H1 (cell line): ENCODE measurements at regions not wholly inside any gene's neighbourhood (a gene's known extent, or its start where the extent isn't known, plus 50 kb on each side); places are given as distances from the start of the nearest gene placed in this dataset.

Experiments used
- CTCF ChIA-PET: fragments of 300-600 bp; sonication (Branson Sonifier 250); formaldehyde crosslinking; loops from one replicate; lab custom pipeline; 2021; ENCODE audit not compliant: partially characterized antibody; lab: Charles Lee
- POLR2A ChIA-PET: fragments of 300-600 bp; sonication (Branson Sonifier 250); formaldehyde crosslinking; loops from one replicate; lab custom pipeline; 2021; ENCODE audit warnings: inconsistent platforms; ENCODE audit not compliant: partially characterized antibody; lab: Charles Lee
- DNase-seq, 2 experiments: peaks; one replicate each; pipeline versions ENCODE4 v3.0.0 to v3.0.0-alpha.2; 2010 to 2022; ENCODE audit warnings: low spot score in 2 of 2, low read depth in 1 of 2, mixed read lengths in 1 of 2
- FAIRE-seq: peaks from 2 replicates; lab custom pipeline; 2011; peaks lifted over from hg19 to GRCh38; lab: Jason Lieb, UNC
- H2AFZ ChIP-seq: 2 replicates; pipeline ENCODE4 v1.8.1; 2012; ENCODE audit warnings: low read length, inconsistent platforms
- H2AK5ac ChIP-seq: 2 replicates; pipeline ENCODE4 v1.6.1; 2013; ENCODE audit warnings: low read depth, low read length
- H2BK120ac ChIP-seq: replicated peaks from 2 replicates; pipeline ENCODE3; 2013; ENCODE audit warnings: low read depth, low read length, inconsistent platforms
- H2BK12ac ChIP-seq: 2 replicates; pipeline ENCODE4 v1.6.1; 2013; ENCODE audit warnings: low read depth, low read length
- H2BK15ac ChIP-seq: 2 replicates; pipeline ENCODE4 v1.6.1; 2013; ENCODE audit warnings: low read length
- H2BK20ac ChIP-seq: 2 replicates; pipeline ENCODE4 v1.6.1; 2013; ENCODE audit warnings: low read length
- H2BK5ac ChIP-seq: 2 replicates; pipeline ENCODE4 v1.6.1; 2013; ENCODE audit warnings: low read depth, low read length
- H3K14ac ChIP-seq: 2 replicates; pipeline ENCODE4 v1.6.1; 2013; ENCODE audit warnings: inconsistent platforms; ENCODE audit not compliant: insufficient read length
- H3K18ac ChIP-seq: 2 replicates; pipeline ENCODE4 v1.6.1; 2013; ENCODE audit warnings: low read length; ENCODE audit errors: extremely low read depth
- H3K23ac ChIP-seq: 2 replicates; pipeline ENCODE4 v1.6.1; 2013; ENCODE audit warnings: inconsistent platforms; ENCODE audit not compliant: insufficient read length
- H3K23me2 ChIP-seq: 2 replicates; pipeline ENCODE4 v1.6.1; 2013; ENCODE audit warnings: low read depth, low read length
- H3K27ac ChIP-seq: 2 replicates; pipeline ENCODE4 v1.6.1; 2011; ENCODE audit warnings: low read depth, low read length, inconsistent platforms
- H3K27me3 ChIP-seq, 4 experiments: replicated peaks in 1 of 4; 1 replicate in 1 of 4; 2 replicates in 3 of 4; pipeline versions ENCODE4 v1.6.1 to v1.8.1; 2011 to 2013; ENCODE audit warnings: low read length in 3 of 4, mild to moderate bottlenecking in 3 of 4, inconsistent platforms in 2 of 4, mixed read lengths in 2 of 4, moderate library complexity in 1 of 4; ENCODE audit not compliant: control insufficient read depth in 3 of 4, insufficient read depth in 3 of 4; ENCODE audit errors: extremely low read depth in 1 of 4
- H3K36me3 ChIP-seq, 4 experiments: 2 replicates each; pipeline versions ENCODE4 v1.6.1 to v1.8.1; 2011 to 2013; ENCODE audit warnings: mild to moderate bottlenecking in 4 of 4, low read length in 3 of 4, moderate library complexity in 2 of 4, control low read depth in 1 of 4, inconsistent platforms in 1 of 4; ENCODE audit not compliant: insufficient read depth in 4 of 4, control insufficient read depth in 2 of 4
- H3K4ac ChIP-seq: replicated peaks from 2 replicates; pipeline ENCODE3; 2013; ENCODE audit warnings: low read length, low read depth, mixed read lengths, inconsistent platforms; ENCODE audit not compliant: insufficient read length
- H3K4me1 ChIP-seq, 4 experiments: replicated peaks in 1 of 4; 1 replicate in 1 of 4; 2 replicates in 3 of 4; pipeline versions ENCODE4 v1.6.1 to v1.8.1; 2011 to 2013; ENCODE audit warnings: low read length in 3 of 4, inconsistent platforms in 2 of 4, mixed read lengths in 1 of 4; ENCODE audit not compliant: insufficient read depth in 4 of 4, control insufficient read depth in 3 of 4
- H3K4me2 ChIP-seq, 2 experiments: 2 replicates each; pipeline versions ENCODE4 v1.6.1 to v1.8.1; 2011 to 2013; ENCODE audit warnings: low read depth in 2 of 2, low read length in 2 of 2, control low read depth in 1 of 2, inconsistent platforms in 1 of 2, mild to moderate bottlenecking in 1 of 2; ENCODE audit not compliant: insufficient read depth in 1 of 2
- H3K4me3 ChIP-seq, 4 experiments: fragments of 200-600, 300-600 bp in 1 of 4; sonication (generic), shearing (Covaris generic), sonication (Bioruptor Twin) in 1 of 4; 2 replicates each; pipeline versions ENCODE4 v1.5.1 to v1.8.1; 2011 to 2016; ENCODE audit warnings: low read length in 4 of 4, low read depth in 3 of 4, control low read depth in 2 of 4, inconsistent platforms in 2 of 4, mild to moderate bottlenecking in 2 of 4, mixed read lengths in 1 of 4, moderate library complexity in 1 of 4; ENCODE audit not compliant: insufficient read depth in 2 of 4; ENCODE audit errors: extremely low read depth in 1 of 4
- H3K56ac ChIP-seq: replicated peaks from 2 replicates; pipeline ENCODE3; 2013; ENCODE audit warnings: low read depth, mild to moderate bottlenecking, mixed read lengths, low read length, inconsistent platforms; ENCODE audit not compliant: insufficient read length
- H3K79me1 ChIP-seq: 2 replicates; pipeline ENCODE4 v1.6.1; 2013; ENCODE audit warnings: low read depth, low read length, control low read depth
- H3K79me2 ChIP-seq, 2 experiments: 2 replicates each; pipeline versions ENCODE4 v1.6.1 to v1.8.1; 2012 to 2013; ENCODE audit warnings: low read length in 2 of 2, mild to moderate bottlenecking in 2 of 2, inconsistent platforms in 1 of 2; ENCODE audit not compliant: insufficient read depth in 2 of 2, control insufficient read depth in 1 of 2
- H3K9ac ChIP-seq, 4 experiments: replicated peaks in 1 of 4; 1 replicate in 1 of 4; 2 replicates in 3 of 4; pipeline versions ENCODE4 v1.6.1 to v1.8.1; 2011 to 2013; ENCODE audit warnings: low read depth in 3 of 4, low read length in 3 of 4, control low read depth in 2 of 4, mild to moderate bottlenecking in 2 of 4, moderate library complexity in 2 of 4, inconsistent platforms in 1 of 4; ENCODE audit errors: extremely low read depth in 1 of 4
- H3K9me3 ChIP-seq, 2 experiments: 2 replicates each; pipeline versions ENCODE4 v1.6.1 to v1.8.1; 2012 to 2013; ENCODE audit warnings: mild to moderate bottlenecking in 2 of 2, moderate library complexity in 2 of 2, control low read depth in 1 of 2, inconsistent platforms in 1 of 2, low read depth in 1 of 2, low read length in 1 of 2, mixed read lengths in 1 of 2; ENCODE audit not compliant: insufficient read depth in 2 of 2
- H4K20me1 ChIP-seq, 2 experiments: replicated peaks in 1 of 2; 2 replicates each; pipeline versions ENCODE3 to v1.8.1; 2011 to 2013; ENCODE audit warnings: inconsistent platforms in 2 of 2, low read length in 2 of 2, mild to moderate bottlenecking in 1 of 2; ENCODE audit not compliant: insufficient read depth in 2 of 2, control insufficient read depth in 1 of 2
- H4K5ac ChIP-seq: 2 replicates; pipeline ENCODE4 v1.6.1; 2013; ENCODE audit warnings: low read length, low read depth, mixed read lengths, inconsistent platforms; ENCODE audit not compliant: insufficient read length
- H4K8ac ChIP-seq: 2 replicates; pipeline ENCODE4 v1.8.0; 2013; ENCODE audit warnings: mild to moderate bottlenecking, moderate library complexity, low read length, inconsistent platforms; ENCODE audit not compliant: insufficient read depth; ENCODE audit errors: extremely low read depth
- H4K91ac ChIP-seq: replicated peaks from 2 replicates; pipeline ENCODE3; 2013; ENCODE audit warnings: low read length, mixed read lengths, inconsistent platforms; ENCODE audit not compliant: insufficient read length
- POLR2A ChIP-seq, 2 experiments: IDR thresholded peaks; 1 replicate in 1 of 2; 2 replicates in 1 of 2; pipeline ENCODE4 v1.6.1; 2011; ENCODE audit warnings: low read depth in 2 of 2, low read length in 2 of 2, mild to moderate bottlenecking in 2 of 2; ENCODE audit errors: control extremely low read depth in 1 of 2
- WGBS, 2 experiments: shearing (Covaris generic) in 1 of 2; methylation state at CpG; one replicate each; pipeline versions ENCODE4 v1.1.6 to v1.1.7; 2013 to 2015; ENCODE audit warnings: low lambda C conversion rate in 2 of 2, mixed read lengths in 2 of 2, inconsistent platforms in 1 of 2, low coverage in 1 of 2, missing lambda C conversion rate in 1 of 2; ENCODE audit not compliant: insufficient replicate concordance in 2 of 2, insufficient coverage in 1 of 2, insufficient read length in 1 of 2; ENCODE audit errors: extremely low coverage in 1 of 2, missing lambda C conversion rate in 1 of 2; 5-methylcytosine and 5-hydroxymethylcytosine counted together
- TF ChIP-seq, protein P1 (sequence below), 3 experiments: IDR thresholded peaks; 1 replicate in 2 of 3; 2 replicates in 1 of 3; pipeline versions ENCODE4 v1.5.1 to v1.6.1; 2011; ENCODE audit warnings: low read length in 3 of 3, mild to moderate bottlenecking in 3 of 3, inconsistent platforms in 2 of 3, low read depth in 1 of 3, moderate library complexity in 1 of 3; ENCODE audit not compliant: insufficient read depth in 1 of 3; ENCODE audit errors: control extremely low read depth in 1 of 3

DNA sequence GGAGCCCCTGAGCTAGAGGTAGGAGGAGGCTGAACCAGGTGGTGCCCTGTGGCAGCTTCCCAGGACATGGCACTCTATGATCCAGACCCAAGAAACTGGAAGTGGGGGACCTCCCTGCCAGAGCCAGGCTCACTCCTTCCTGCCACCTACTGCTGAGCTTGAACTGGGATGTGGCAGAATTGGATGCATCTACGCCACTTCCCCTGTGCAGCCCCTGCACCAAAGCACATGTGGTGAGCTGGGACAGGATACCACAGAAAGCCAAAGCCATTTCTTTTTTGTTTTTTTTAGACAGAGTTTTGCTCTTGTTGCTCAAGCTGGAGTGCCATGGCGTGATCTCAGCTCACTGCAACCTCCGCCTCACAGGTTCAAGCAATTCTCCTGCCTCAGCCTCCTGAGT is 518.0 kb upstream of the PPP2R3A start:
- no peak overlapping the region for H3K18ac ChIP-seq
- no peak overlapping the region for H3K9ac ChIP-seq
- DNase-seq (no peak), FAIRE-seq (no peak)
- no peaks in the 10 kb centered on the region for H3K36me3 ChIP-seq
- no peaks in the 10 kb centered on the region for H3K4me1 ChIP-seq
- H2BK5ac ChIP-seq = no peak overlapping the region
- no peaks in the 10 kb centered on the region for H3K23me2 ChIP-seq
- H3K27ac ChIP-seq = no peak overlapping the region
- no peaks in the 10 kb centered on the region for H4K20me1 ChIP-seq
- no peak overlapping the region for H4K91ac ChIP-seq
- no peak overlapping the region for H3K23ac ChIP-seq
- no peak overlapping the region for H2AFZ ChIP-seq
- no peaks in the 10 kb centered on the region for H3K9me3 ChIP-seq
- no peak overlapping the region for H2BK15ac ChIP-seq
- H2BK120ac ChIP-seq = no peak overlapping the region
- H3K14ac ChIP-seq = no peak overlapping the region
- no peak overlapping the region for H3K4me3 ChIP-seq
- no peak overlapping the region for H2BK12ac ChIP-seq
- no peaks in the 10 kb centered on the region for H3K79me1 ChIP-seq
- H3K27me3 ChIP-seq = no peaks in the 10 kb centered on the region
- H3K79me2 ChIP-seq = no peaks in the 10 kb centered on the region
- H4K8ac ChIP-seq = no peak overlapping the region
- no peak overlapping the region for H2AK5ac ChIP-seq
- no peak overlapping the region for H2BK20ac ChIP-seq
- H3K4me2 ChIP-seq = no peak overlapping the region
- no peak overlapping the region for H4K5ac ChIP-seq
- WGBS, 2 experiments = 90% methylated on average over 3 of the region's 3 CpGs; no CpG with 5 or more reads in 1 of the 2 experiments
- ChIA-PET CTCF (interaction anchor here (0.8 to 1.7 kb wide), 4 partner anchors 13 to 219 kb away, joined by 3 to 4 read pairs (median 3); no protein-coding TSS in a partner anchor), POLR2A (no interaction called here)
- H3K4ac ChIP-seq = no peak overlapping the region
- no peak overlapping the region for H3K56ac ChIP-seq
- TF ChIP-seq, protein P1, sequence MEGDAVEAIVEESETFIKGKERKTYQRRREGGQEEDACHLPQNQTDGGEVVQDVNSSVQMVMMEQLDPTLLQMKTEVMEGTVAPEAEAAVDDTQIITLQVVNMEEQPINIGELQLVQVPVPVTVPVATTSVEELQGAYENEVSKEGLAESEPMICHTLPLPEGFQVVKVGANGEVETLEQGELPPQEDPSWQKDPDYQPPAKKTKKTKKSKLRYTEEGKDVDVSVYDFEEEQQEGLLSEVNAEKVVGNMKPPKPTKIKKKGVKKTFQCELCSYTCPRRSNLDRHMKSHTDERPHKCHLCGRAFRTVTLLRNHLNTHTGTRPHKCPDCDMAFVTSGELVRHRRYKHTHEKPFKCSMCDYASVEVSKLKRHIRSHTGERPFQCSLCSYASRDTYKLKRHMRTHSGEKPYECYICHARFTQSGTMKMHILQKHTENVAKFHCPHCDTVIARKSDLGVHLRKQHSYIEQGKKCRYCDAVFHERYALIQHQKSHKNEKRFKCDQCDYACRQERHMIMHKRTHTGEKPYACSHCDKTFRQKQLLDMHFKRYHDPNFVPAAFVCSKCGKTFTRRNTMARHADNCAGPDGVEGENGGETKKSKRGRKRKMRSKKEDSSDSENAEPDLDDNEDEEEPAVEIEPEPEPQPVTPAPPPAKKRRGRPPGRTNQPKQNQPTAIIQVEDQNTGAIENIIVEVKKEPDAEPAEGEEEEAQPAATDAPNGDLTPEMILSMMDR (IDR thresholded peaks at IDR 0.05; ENCODE audit: control extremely low read depth in 1 of 3, insufficient read depth in 1 of 3, low read depth in 1 of 3, low read length in 3 of 3) = no peak
- no peak for TF ChIP-seq POLR2A (IDR thresholded peaks at IDR 0.05; ENCODE audit: control extremely low read depth in 1 of 2, low read depth in 2 of 2, low read length in 2 of 2)
